ENCODE measurements at regions not wholly inside any gene's neighbourhood (a gene's known extent, or its start where the extent isn't known, plus 50 kb on each side); places are given as distances from the start of the nearest gene placed in this dataset.

DNA sequence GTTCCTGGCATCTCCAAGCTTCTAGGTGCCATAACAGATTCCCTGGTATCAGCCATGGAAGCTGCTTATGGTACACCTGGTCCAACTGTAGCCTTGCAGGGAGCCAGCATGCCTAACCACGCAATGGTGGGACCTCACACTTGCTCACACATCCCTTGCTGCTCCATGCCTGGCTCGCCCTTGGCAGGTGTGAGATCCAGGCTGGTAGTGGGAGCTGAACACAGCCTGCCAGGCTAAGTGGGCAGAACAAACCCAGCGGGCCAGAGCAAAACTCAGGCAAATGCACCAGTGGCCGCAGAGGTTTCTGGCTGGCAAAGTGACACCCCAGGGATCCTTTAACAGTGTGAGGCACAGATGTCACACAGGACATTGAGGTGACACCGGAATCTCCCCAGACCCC, 185.8 kb downstream of the NDUFA10 start:
- TF ChIP-seq GATA2 (IDR thresholded peaks at IDR 0.05; ENCODE audit: low read depth, low read length): no peak
- no peak for TF ChIP-seq GATA3 (IDR thresholded peaks at IDR 0.05; ENCODE audit: low read depth, low read length)

Measured in SH-SY5Y (cell line).